AG09309 (cell line): ENCODE measurements at regions not wholly inside any gene's neighbourhood (a gene's known extent, or its start where the extent isn't known, plus 50 kb on each side); places are given as distances from the start of the nearest gene placed in this dataset.

Experiments
- DNase-seq: peaks from one replicate; pipeline ENCODE4 v3.0.0-alpha.2; 2010; ENCODE audit warnings: low read depth
- H3K4me3 ChIP-seq: 2 replicates; pipeline ENCODE4 v1.5.1; 2011; ENCODE audit warnings: mild to moderate bottlenecking, low read depth, low read length, moderate library complexity; ENCODE audit not compliant: control insufficient read depth
- CTCF ChIP-seq: IDR thresholded peaks from 2 replicates; pipeline ENCODE4 v1.5.1; 2011; ENCODE audit warnings: mild to moderate bottlenecking, low read depth, low read length, inconsistent platforms; ENCODE audit not compliant: insufficient read depth, control insufficient read depth; ENCODE audit errors: missing control alignments

GRCh38 chr17:71658996-71659395 lies 461.8 kb upstream of the SOX9 start:
- no peak overlapping the region for H3K4me3 ChIP-seq
- DNase-seq, result no peak
- no peak for TF ChIP-seq CTCF

DNA sequence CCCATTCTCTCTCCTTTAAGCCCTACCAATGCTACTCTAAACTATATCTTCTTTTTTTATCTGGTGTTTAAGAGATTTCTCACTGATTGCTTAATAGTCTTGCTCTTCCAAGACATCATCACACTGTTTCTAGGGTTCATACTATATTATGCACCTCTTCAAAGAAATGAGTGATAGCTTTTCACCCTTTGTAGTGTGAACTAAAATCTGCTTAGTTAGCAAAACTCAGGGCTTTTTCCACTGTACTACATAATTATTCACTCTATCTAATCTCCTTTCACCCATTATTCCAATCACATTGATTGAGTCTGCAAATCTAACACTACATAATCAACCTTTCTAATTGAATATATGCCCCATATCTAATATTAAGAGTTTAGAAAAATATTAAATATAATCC lies 456.0 kb upstream of the SOX9 start:
- TF ChIP-seq CTCF, result no peak

GRCh38 chr17:71666047-71666446 lies 454.8 kb upstream of the SOX9 start:
- no peak overlapping the region for H3K4me3 ChIP-seq
- no peak for DNase-seq
- no peak for TF ChIP-seq CTCF

More for the DNA sequence above, 456.0 kb upstream of the SOX9 start:
- DNase-seq, result no peak
- H3K4me3 ChIP-seq, result no peak overlapping the region

DNA sequence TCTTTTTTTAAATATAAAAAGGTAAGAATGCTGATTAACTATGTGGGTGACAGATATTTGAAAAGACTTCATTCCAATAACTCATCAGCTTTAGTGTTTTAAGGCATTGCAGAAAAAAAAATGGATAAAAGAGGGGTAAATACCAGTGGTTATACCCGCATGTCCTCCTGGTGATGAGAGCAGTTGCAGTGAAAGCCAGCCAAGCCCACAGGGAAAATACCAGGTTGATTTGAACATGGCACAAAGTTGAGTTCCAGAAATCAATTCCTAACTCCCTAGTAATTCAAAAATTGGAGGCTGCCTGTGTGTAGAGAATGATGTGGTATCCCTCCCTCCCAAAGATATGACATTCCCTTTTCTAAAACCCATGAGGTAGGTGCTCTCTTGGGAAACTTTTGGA lies 453.2 kb upstream of the SOX9 start:
- no peak for DNase-seq
- H3K4me3 ChIP-seq, result no peak overlapping the region
- no peak for TF ChIP-seq CTCF

GRCh38 chr17:71668807-71669206 lies 452.0 kb upstream of the SOX9 start:
- TF ChIP-seq CTCF, result no peak
- no peak for DNase-seq
- no peak overlapping the region for H3K4me3 ChIP-seq

- no peak for TF ChIP-seq CTCF
- H3K4me3 ChIP-seq, result no peak overlapping the region
- no peak for DNase-seq
Observed at GRCh38 chr17:71677439-71677838, 443.4 kb upstream of the SOX9 start.

DNA sequence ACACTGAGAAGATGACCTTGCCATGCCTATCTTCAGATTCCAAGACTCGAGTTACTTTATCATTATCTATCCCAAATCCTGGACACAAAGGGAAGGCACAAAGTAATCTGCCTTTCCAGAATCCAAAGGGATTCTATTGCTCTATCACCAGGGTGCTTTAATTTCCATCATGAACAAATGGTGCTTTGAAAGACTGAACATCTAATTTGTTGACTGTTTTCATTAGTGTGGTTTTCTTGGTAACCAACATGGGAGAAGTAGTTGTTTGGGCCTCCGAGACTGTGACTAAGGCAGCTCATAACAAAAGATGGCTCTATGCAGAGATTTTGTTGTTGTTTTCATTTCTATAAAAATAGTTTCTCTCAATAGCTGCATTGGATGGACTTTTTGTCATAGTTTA lies 441.0 kb upstream of the SOX9 start:
- no peak overlapping the region for H3K4me3 ChIP-seq
- TF ChIP-seq CTCF, result no peak
- DNase-seq, result no peak
